ENCODE measurements at regions not wholly inside any gene's neighbourhood (a gene's known extent, or its start where the extent isn't known, plus 50 kb on each side); places are given as distances from the start of the nearest gene placed in this dataset.

DNA sequence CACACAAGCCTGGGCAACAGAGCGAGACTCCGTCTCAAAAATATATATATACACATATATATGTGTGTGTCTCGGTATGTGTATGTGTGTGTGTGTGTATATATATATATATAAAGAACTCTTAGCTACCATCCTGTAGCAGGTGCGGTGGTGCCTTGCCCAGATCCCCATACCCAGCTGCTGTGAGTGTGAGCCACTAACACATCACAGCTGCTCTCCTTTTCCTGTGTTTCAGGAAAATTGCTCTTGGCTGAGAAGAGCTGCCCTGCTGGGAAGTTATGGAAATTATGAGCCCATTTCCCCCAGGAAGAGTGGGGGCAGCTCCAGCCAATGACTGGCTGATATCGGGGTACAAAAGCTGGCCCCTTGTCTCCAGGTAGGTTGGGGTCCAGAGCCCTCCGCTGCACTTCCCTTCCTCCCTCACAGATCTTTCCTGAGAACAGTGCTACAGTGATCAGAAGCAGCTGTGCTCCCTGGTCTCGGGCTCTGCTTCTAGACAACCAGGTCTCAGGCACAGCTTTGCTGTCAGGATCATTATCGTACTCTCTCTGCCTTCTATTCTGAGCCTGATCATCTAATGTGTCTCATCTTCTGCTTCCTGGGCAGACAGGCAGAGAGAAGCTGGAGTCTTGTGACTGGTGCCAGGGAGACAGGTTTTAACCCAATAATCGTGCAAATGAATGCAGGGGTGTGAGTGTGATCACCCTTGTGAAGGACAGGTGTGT lies 109.6 kb upstream of the ZNF678 start:
- H3K4me3 ChIP-seq (ENCODE audit: low read depth, low read length), result no peak overlapping the region
- TF ChIP-seq, protein P1, sequence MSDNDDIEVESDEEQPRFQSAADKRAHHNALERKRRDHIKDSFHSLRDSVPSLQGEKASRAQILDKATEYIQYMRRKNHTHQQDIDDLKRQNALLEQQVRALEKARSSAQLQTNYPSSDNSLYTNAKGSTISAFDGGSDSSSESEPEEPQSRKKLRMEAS (IDR thresholded peaks at IDR 0.05; ENCODE audit: low read depth, low read length), result no peak
- TF ChIP-seq MYC (IDR thresholded peaks at IDR 0.05; ENCODE audit: low read depth, low read length) (no peak), POLR2A (IDR thresholded peaks at IDR 0.05; ENCODE audit: extremely low read depth, insufficient read length) (no peak)
- TF ChIP-seq, protein P2, sequence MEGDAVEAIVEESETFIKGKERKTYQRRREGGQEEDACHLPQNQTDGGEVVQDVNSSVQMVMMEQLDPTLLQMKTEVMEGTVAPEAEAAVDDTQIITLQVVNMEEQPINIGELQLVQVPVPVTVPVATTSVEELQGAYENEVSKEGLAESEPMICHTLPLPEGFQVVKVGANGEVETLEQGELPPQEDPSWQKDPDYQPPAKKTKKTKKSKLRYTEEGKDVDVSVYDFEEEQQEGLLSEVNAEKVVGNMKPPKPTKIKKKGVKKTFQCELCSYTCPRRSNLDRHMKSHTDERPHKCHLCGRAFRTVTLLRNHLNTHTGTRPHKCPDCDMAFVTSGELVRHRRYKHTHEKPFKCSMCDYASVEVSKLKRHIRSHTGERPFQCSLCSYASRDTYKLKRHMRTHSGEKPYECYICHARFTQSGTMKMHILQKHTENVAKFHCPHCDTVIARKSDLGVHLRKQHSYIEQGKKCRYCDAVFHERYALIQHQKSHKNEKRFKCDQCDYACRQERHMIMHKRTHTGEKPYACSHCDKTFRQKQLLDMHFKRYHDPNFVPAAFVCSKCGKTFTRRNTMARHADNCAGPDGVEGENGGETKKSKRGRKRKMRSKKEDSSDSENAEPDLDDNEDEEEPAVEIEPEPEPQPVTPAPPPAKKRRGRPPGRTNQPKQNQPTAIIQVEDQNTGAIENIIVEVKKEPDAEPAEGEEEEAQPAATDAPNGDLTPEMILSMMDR (IDR thresholded peaks at IDR 0.05; ENCODE audit: low read depth, low read length), result no peak
- no peak for DNase-seq (ENCODE audit: low read depth)

DNA sequence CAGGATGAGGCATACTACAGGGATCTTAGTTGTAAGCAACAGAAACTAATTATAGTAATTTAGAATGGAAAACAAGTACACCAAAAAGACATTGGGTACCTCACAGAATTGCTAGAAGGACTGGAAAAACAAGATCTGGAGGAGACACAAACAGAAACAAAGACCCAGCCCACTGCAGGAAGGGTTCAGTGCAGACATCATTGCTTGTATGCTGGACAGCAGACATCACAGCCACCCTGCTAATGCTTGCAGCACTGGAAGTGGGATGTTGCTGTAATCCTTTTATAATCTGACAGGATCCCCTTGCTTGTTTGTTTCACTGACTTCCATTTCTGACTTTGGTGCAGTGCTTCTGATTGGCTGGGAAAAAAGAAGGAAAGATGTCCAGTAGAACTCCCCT lies 111.4 kb upstream of the ZNF678 start:
- no peak overlapping the region for H3K4me3 ChIP-seq (ENCODE audit: low read depth, low read length)
- TF ChIP-seq POLR2A (IDR thresholded peaks at IDR 0.05; ENCODE audit: extremely low read depth, insufficient read length) (no peak), MYC (IDR thresholded peaks at IDR 0.05; ENCODE audit: low read depth, low read length) (no peak)
- TF ChIP-seq, protein P2 (IDR thresholded peaks at IDR 0.05; ENCODE audit: low read depth, low read length), result no peak
- TF ChIP-seq, protein P1 (IDR thresholded peaks at IDR 0.05; ENCODE audit: low read depth, low read length), result no peak
- DNase-seq (ENCODE audit: low read depth), result no peak

DNA sequence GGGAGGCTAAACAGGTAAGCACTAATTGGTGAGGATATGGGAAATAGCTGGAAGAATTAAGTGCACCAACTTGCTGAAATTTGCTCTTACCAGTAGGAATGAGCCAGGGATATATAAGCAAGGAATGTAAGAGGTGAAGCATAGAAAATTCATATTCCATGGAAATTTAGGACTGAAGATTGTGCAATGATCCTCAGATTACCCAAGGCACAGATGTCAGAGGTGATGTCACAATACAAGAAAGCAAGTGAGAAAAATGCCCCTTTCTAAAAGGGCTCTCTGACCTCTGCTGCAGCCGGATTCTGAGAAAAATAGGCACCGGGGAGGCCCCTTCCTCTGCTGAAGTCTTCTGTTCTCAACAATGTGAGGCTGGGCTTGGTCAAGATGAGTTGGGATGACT lies 112.3 kb upstream of the ZNF678 start:
- DNase-seq (ENCODE audit: low read depth), result no peak
- no peak for TF ChIP-seq POLR2A (IDR thresholded peaks at IDR 0.05; ENCODE audit: extremely low read depth, insufficient read length)
- TF ChIP-seq, protein P1 (IDR thresholded peaks at IDR 0.05; ENCODE audit: low read depth, low read length), result no peak
- no peak for TF ChIP-seq MYC (IDR thresholded peaks at IDR 0.05; ENCODE audit: low read depth, low read length)
- TF ChIP-seq, protein P2 (IDR thresholded peaks at IDR 0.05; ENCODE audit: low read depth, low read length), result no peak
- H3K4me3 ChIP-seq (ENCODE audit: low read depth, low read length), result no peak overlapping the region

DNA sequence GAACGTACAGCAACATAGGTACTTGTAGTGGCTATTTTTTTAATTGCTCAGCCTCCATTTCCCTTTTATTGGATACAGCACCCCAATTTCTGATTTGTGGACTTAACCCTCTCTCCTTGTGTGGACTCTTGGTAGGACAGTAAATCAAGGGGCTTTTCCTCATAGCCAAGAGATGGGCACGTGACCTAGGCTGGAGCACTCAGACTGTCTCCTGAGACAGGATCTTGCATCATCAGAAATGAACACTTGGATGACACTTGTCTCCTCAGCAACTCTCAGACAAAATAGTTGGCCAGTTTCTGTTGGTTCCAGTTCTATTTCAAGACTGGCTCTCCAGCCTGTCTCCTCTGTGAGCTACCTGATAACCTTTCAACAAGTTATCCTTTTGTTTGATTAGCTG lies 112.9 kb upstream of the ZNF678 start:
- TF ChIP-seq, protein P2 (IDR thresholded peaks at IDR 0.05; ENCODE audit: low read depth, low read length), result no peak
- TF ChIP-seq, protein P1 (IDR thresholded peaks at IDR 0.05; ENCODE audit: low read depth, low read length), result peak; percentile 79
- DNase-seq (ENCODE audit: low read depth), result peak; percentile 72
- H3K4me3 ChIP-seq (ENCODE audit: low read depth, low read length), result no peak overlapping the region

DNA sequence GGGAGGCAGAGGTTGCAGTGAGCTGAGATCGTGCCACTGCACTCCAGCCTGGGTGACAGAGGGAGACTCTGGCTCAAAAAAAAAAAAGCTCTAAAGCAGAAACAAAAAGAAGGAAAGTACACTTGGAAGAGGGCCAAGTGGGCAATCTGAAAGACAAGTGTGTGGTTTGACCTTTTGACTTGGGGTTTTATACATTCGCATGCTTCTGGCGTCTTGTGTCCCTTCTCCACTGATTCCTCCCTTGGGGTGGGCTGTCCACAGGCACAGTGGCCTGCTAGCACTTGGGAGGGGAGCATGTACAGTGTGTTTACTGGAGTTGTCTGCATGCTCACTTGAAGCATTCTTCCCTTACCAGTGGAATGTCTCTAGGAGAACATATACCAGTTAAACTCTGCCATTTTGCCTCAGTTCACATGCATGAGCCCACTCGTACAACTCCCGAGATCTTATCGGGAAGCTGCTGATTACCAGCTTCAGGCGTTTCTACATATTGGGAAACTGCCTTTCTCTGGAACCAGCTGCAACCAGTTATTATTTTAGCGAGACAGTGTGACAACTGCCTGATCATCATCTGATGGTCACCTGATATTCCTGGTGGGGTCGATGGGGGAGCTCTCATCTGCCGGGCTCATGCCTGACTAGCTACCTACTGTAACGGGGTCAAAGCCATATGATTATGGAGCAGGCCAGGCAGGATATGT lies 113.5 kb upstream of the ZNF678 start:
- peak; percentile 54 for DNase-seq (ENCODE audit: low read depth)
- TF ChIP-seq MYC (IDR thresholded peaks at IDR 0.05; ENCODE audit: low read depth, low read length) (no peak), POLR2A (IDR thresholded peaks at IDR 0.05; ENCODE audit: extremely low read depth, insufficient read length) (no peak)
- TF ChIP-seq, protein P1 (IDR thresholded peaks at IDR 0.05; ENCODE audit: low read depth, low read length), result no peak
- TF ChIP-seq, protein P2 (IDR thresholded peaks at IDR 0.05; ENCODE audit: low read depth, low read length), result no peak
- no peak overlapping the region for H3K4me3 ChIP-seq (ENCODE audit: low read depth, low read length)

All from NB4 (cell line).